ENCODE measurements at regions not wholly inside any gene's neighbourhood (a gene's known extent, or its start where the extent isn't known, plus 50 kb on each side); places are given as distances from the start of the nearest gene placed in this dataset.
"Not testable (repeated sequence)": the region's sequence is repeated elsewhere in the genome, so short reads cannot be mapped to it uniquely, and the experiment has no call there.

- not testable (repeated sequence) for DNase-seq (ENCODE audit: low read depth, low spot score); H3K4me3 ChIP-seq (ENCODE audit: low read length)
Observed at GRCh38 chr20:29877411-29878280, 1379.8 kb upstream of the DEFB115 start.

- H3K4me3 ChIP-seq (ENCODE audit: low read length) = no peak overlapping the region
- DNase-seq (ENCODE audit: low read depth, low spot score) = no peak
Observed at GRCh38 chr20:29878281-29878741, 1379.2 kb upstream of the DEFB115 start.

GRCh38 chr20:29878777-29879442 lies 1378.6 kb upstream of the DEFB115 start:
- no peak for DNase-seq (ENCODE audit: low read depth, low spot score)

GRCh38 chr20:29881107-29881506 lies 1376.4 kb upstream of the DEFB115 start:
- H3K4me3 ChIP-seq (ENCODE audit: low read length) = not testable (repeated sequence)
- peak; percentile 70 for DNase-seq (ENCODE audit: low read depth, low spot score)

More at GRCh38 chr20:29878777-29879442, 1378.6 kb upstream of the DEFB115 start:
- H3K4me3 ChIP-seq (ENCODE audit: low read length) = no peak overlapping the region

GRCh38 chr20:29883514-29884219 lies 1373.8 kb upstream of the DEFB115 start:
- not testable (repeated sequence) for DNase-seq (ENCODE audit: low read depth, low spot score); H3K4me3 ChIP-seq (ENCODE audit: low read length)

- not testable (repeated sequence) for H3K4me3 ChIP-seq (ENCODE audit: low read length); DNase-seq (ENCODE audit: low read depth, low spot score)
Observed at GRCh38 chr20:29884322-29884721, 1373.1 kb upstream of the DEFB115 start.

- DNase-seq (ENCODE audit: low read depth, low spot score); H3K4me3 ChIP-seq (ENCODE audit: low read length): not testable (repeated sequence)
Observed at GRCh38 chr20:29885282-29886185, 1371.9 kb upstream of the DEFB115 start.

- DNase-seq (ENCODE audit: low read depth, low spot score) = not testable (repeated sequence)
Observed at GRCh38 chr20:29891555-29891954, 1365.9 kb upstream of the DEFB115 start.

More at GRCh38 chr20:29891555-29891954, 1365.9 kb upstream of the DEFB115 start:
- H3K4me3 ChIP-seq (ENCODE audit: low read length) = not testable (repeated sequence)

Measured in Jurkat, Clone E6-1 (cell line).